HEK293 (cell line): ENCODE measurements at regions not wholly inside any gene's neighbourhood (a gene's known extent, or its start where the extent isn't known, plus 50 kb on each side); places are given as distances from the start of the nearest gene placed in this dataset.
"Not testable (repeated sequence)": the region's sequence is repeated elsewhere in the genome, so short reads cannot be mapped to it uniquely, and the experiment has no call there.

Source experiments
- MYNN ChIP-seq: fragments of 450-650 bp; formaldehyde crosslinking; IDR thresholded peaks from 2 replicates; pipeline ENCODE4 v1.5.1; 2016; ENCODE audit warnings: missing biosample characterization, missing genetic modification characterization, borderline replicate concordance
- MZF1 ChIP-seq: fragments of 450-650 bp; formaldehyde crosslinking; IDR thresholded peaks from 2 replicates; pipeline ENCODE4 v1.5.1; 2017; ENCODE audit warnings: missing biosample characterization, missing genetic modification characterization, borderline replicate concordance
- ZBTB7A ChIP-seq: fragments of 450-650 bp; formaldehyde crosslinking; IDR thresholded peaks from 2 replicates; pipeline ENCODE4 v1.5.1; 2016; ENCODE audit warnings: low read depth, missing biosample characterization, missing genetic modification characterization
- ZNF24 ChIP-seq: fragments of 450-650 bp; formaldehyde crosslinking; IDR thresholded peaks from 2 replicates; pipeline ENCODE4 v1.5.1; 2016; ENCODE audit warnings: missing biosample characterization, missing genetic modification characterization
- ZNF416 ChIP-seq: fragments of 450-650 bp; formaldehyde crosslinking; IDR thresholded peaks from 2 replicates; pipeline ENCODE4 v1.5.1; 2016; ENCODE audit warnings: missing biosample characterization, missing genetic modification characterization
- ZNF501 ChIP-seq: fragments of 450-650 bp; formaldehyde crosslinking; IDR thresholded peaks from 2 replicates; pipeline ENCODE4 v1.5.1; 2016; ENCODE audit warnings: missing biosample characterization, missing genetic modification characterization
- ZNF707 ChIP-seq: fragments of 450-650 bp; formaldehyde crosslinking; IDR thresholded peaks from 2 replicates; pipeline ENCODE4 v1.5.1; 2016; ENCODE audit warnings: missing biosample characterization, missing genetic modification characterization
- ZNF791 ChIP-seq: fragments of 450-650 bp; formaldehyde crosslinking; IDR thresholded peaks from 2 replicates; pipeline ENCODE4 v1.5.1; 2016; ENCODE audit warnings: missing biosample characterization, missing genetic modification characterization
- TF ChIP-seq, protein P1 (sequence below): fragments of 450-650 bp; formaldehyde crosslinking; optimal IDR thresholded peaks from 2 replicates; pipeline ENCODE3; 2016; ENCODE audit warnings: missing biosample characterization, mild to moderate bottlenecking, missing genetic modification characterization
- TF ChIP-seq, protein P2 (sequence below): fragments of 450-650 bp; formaldehyde crosslinking; IDR thresholded peaks from 2 replicates; pipeline ENCODE4 v1.5.1; 2017; ENCODE audit warnings: missing biosample characterization, missing genetic modification characterization
- TF ChIP-seq, protein P3 (sequence below): fragments of 450-650 bp; formaldehyde crosslinking; IDR thresholded peaks from 2 replicates; pipeline ENCODE4 v1.5.1; 2016; ENCODE audit warnings: missing biosample characterization, missing genetic modification characterization, low read depth
- TF ChIP-seq, protein P4 (sequence below): fragments of 450-650 bp; formaldehyde crosslinking; IDR thresholded peaks from 2 replicates; pipeline ENCODE4 v1.5.1; 2016; ENCODE audit warnings: missing biosample characterization, missing genetic modification characterization

DNA sequence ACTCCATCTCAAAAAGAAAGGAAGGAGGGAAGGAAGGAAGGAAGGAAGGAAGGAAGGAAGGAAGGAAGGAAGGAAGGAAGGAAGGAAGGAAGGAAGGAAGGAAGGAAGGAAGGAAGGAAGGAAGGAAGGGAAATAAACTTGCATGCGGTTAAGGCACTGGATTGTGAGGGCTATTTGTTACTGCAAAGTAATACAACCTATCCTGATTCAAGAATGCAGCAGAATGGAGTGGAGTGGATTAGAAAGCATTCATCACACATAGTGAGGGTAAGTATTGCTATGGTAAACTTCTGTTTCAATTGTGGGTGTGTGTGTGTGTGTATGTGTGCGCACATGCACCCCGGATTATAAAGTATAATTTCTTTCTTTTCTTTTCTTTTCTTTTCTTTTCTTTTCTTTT, 344.8 kb upstream of the C16orf82 start:
- not testable (repeated sequence) for TF ChIP-seq ZNF501 (tag by site-specific recombination); ZNF24 (tag by site-specific recombination); ZNF416 (tag by site-specific recombination); MYNN; ZBTB7A (tag by site-specific recombination); ZNF707 (tag by site-specific recombination); MZF1 (tag by site-specific recombination); ZNF791 (tag by site-specific recombination)
- TF ChIP-seq, protein P1, sequence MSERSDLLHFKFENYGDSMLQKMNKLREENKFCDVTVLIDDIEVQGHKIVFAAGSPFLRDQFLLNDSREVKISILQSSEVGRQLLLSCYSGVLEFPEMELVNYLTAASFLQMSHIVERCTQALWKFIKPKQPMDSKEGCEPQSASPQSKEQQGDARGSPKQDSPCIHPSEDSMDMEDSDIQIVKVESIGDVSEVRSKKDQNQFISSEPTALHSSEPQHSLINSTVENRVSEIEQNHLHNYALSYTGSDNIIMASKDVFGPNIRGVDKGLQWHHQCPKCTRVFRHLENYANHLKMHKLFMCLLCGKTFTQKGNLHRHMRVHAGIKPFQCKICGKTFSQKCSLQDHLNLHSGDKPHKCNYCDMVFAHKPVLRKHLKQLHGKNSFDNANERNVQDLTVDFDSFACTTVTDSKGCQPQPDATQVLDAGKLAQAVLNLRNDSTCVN (tag by site-specific recombination): not testable (repeated sequence)
- TF ChIP-seq, protein P2, sequence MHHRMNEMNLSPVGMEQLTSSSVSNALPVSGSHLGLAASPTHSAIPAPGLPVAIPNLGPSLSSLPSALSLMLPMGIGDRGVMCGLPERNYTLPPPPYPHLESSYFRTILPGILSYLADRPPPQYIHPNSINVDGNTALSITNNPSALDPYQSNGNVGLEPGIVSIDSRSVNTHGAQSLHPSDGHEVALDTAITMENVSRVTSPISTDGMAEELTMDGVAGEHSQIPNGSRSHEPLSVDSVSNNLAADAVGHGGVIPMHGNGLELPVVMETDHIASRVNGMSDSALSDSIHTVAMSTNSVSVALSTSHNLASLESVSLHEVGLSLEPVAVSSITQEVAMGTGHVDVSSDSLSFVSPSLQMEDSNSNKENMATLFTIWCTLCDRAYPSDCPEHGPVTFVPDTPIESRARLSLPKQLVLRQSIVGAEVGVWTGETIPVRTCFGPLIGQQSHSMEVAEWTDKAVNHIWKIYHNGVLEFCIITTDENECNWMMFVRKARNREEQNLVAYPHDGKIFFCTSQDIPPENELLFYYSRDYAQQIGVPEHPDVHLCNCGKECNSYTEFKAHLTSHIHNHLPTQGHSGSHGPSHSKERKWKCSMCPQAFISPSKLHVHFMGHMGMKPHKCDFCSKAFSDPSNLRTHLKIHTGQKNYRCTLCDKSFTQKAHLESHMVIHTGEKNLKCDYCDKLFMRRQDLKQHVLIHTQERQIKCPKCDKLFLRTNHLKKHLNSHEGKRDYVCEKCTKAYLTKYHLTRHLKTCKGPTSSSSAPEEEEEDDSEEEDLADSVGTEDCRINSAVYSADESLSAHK (tag by site-specific recombination): not testable (repeated sequence)
- TF ChIP-seq, protein P3, sequence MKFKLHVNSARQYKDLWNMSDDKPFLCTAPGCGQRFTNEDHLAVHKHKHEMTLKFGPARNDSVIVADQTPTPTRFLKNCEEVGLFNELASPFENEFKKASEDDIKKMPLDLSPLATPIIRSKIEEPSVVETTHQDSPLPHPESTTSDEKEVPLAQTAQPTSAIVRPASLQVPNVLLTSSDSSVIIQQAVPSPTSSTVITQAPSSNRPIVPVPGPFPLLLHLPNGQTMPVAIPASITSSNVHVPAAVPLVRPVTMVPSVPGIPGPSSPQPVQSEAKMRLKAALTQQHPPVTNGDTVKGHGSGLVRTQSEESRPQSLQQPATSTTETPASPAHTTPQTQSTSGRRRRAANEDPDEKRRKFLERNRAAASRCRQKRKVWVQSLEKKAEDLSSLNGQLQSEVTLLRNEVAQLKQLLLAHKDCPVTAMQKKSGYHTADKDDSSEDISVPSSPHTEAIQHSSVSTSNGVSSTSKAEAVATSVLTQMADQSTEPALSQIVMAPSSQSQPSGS (tag by site-specific recombination): not testable (repeated sequence)
- TF ChIP-seq, protein P4, sequence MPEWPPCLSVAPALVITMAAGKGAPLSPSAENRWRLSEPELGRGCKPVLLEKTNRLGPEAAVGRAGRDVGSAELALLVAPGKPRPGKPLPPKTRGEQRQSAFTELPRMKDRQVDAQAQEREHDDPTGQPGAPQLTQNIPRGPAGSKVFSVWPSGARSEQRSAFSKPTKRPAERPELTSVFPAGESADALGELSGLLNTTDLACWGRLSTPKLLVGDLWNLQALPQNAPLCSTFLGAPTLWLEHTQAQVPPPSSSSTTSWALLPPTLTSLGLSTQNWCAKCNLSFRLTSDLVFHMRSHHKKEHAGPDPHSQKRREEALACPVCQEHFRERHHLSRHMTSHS (tag by site-specific recombination): not testable (repeated sequence)
